B cell (primary cell): ENCODE measurements at regions not wholly inside any gene's neighbourhood (a gene's known extent, or its start where the extent isn't known, plus 50 kb on each side); places are given as distances from the start of the nearest gene placed in this dataset.

ENCODE experiments used
- ATAC-seq: fragments of 200-7000 bp; cut with Tn5 transposase; one replicate; pipeline ENCODE4 v1.10.0; 2021; ENCODE audit warnings: low read depth, mild to moderate bottlenecking, moderate number of reproducible peaks, moderate library complexity
- CTCF ChIA-PET: fragments of 350-600 bp; sonication (Branson Sonifier 250); formaldehyde crosslinking; loops from one replicate; lab custom pipeline; 2021; ENCODE audit warnings: antibody characterized with exemption, inconsistent platforms; lab: Charles Lee
- POLR2A ChIA-PET: fragments of 350-600 bp; sonication (Branson Sonifier 250); formaldehyde crosslinking; loops from one replicate; lab custom pipeline; 2021; ENCODE audit warnings: antibody characterized with exemption; lab: Charles Lee
- DNase-seq: peaks from one replicate; pipeline ENCODE4 v3.0.0; 2013
- H2AFZ ChIP-seq: 2 replicates; pipeline ENCODE4 v1.6.1; 2012; ENCODE audit warnings: mild to moderate bottlenecking, low read depth, low read length; ENCODE audit not compliant: insufficient read depth, poor library complexity, severe bottlenecking
- H3K27ac ChIP-seq, 2 donors: 1 replicate in 1 of 2; 2 replicates in 1 of 2; pipeline ENCODE4 v1.5.1; 2012 to 2013; ENCODE audit warnings: low read length in 2 of 2, mild to moderate bottlenecking in 2 of 2, moderate library complexity in 1 of 2
- H3K27me3 ChIP-seq, 4 experiments: fragments of 200-600 bp in 1 of 4; sonication (generic) in 1 of 4; replicated peaks in 1 of 4; 1 replicate in 2 of 4; 2 replicates in 2 of 4; pipeline versions ENCODE4 v1.6.1 to v1.7.0; 2013 to 2016; ENCODE audit warnings: low read length in 3 of 4, mild to moderate bottlenecking in 2 of 4, mixed read lengths in 1 of 4, moderate library complexity in 1 of 4; ENCODE audit not compliant: insufficient read depth in 4 of 4, control insufficient read depth in 3 of 4; ENCODE audit errors: control extremely low read depth in 1 of 4
- H3K36me3 ChIP-seq, 2 experiments: replicated peaks in 1 of 2; 1 replicate in 1 of 2; 2 replicates in 1 of 2; pipeline versions ENCODE4 v1.6.1 to v1.7.1; 2013; ENCODE audit warnings: low read length in 1 of 2; ENCODE audit not compliant: insufficient read depth in 2 of 2, control insufficient read depth in 1 of 2; ENCODE audit errors: control extremely low read depth in 1 of 2, extremely low read depth in 1 of 2
- H3K4me1 ChIP-seq, 2 donors: fragments of 200-600 bp in 1 of 2; sonication (generic) in 1 of 2; 1 replicate in 1 of 2; 2 replicates in 1 of 2; pipeline versions ENCODE4 v1.5.1 to v1.6.1; 2013 to 2017; ENCODE audit warnings: low read length in 2 of 2; ENCODE audit not compliant: control insufficient read depth in 2 of 2, insufficient read depth in 2 of 2
- H3K4me2 ChIP-seq: replicated peaks from 2 replicates; pipeline ENCODE3; 2012; ENCODE audit warnings: mild to moderate bottlenecking, low read depth, low read length; ENCODE audit not compliant: poor library complexity, severe bottlenecking
- H3K4me3 ChIP-seq, 5 experiments: fragments of 200-600 bp in 1 of 5; sonication (generic) in 1 of 5; 1 replicate in 3 of 5; 2 replicates in 2 of 5; pipeline versions ENCODE4 v1.5.1 to v1.7.0; 2011 to 2016; ENCODE audit warnings: low read length in 4 of 5, mild to moderate bottlenecking in 4 of 5, low read depth in 2 of 5, control low read depth in 1 of 5, moderate library complexity in 1 of 5; ENCODE audit not compliant: insufficient read depth in 1 of 5; ENCODE audit errors: control extremely low read depth in 1 of 5, extremely low read depth in 1 of 5
- H3K79me2 ChIP-seq: fragments of 200-600 bp; sonication (generic); one replicate; pipeline ENCODE4 v1.6.0; 2016; ENCODE audit warnings: low read length; ENCODE audit not compliant: control insufficient read depth, insufficient read depth
- H3K9ac ChIP-seq: fragments of 200-600 bp; sonication (generic); 2 replicates; pipeline ENCODE4 v1.6.1; 2017; ENCODE audit warnings: mild to moderate bottlenecking, low read length, moderate library complexity
- H3K9me3 ChIP-seq, 3 donors: one replicate each; pipeline versions ENCODE4 v1.6.1 to v1.7.1; 2013; ENCODE audit warnings: low read length in 2 of 3; ENCODE audit not compliant: control insufficient read depth in 2 of 3, insufficient read depth in 1 of 3; ENCODE audit errors: control extremely low read depth in 1 of 3
- H4K20me1 ChIP-seq: 2 replicates; pipeline ENCODE4 v1.6.0; 2012; ENCODE audit warnings: mild to moderate bottlenecking, low read length; ENCODE audit not compliant: insufficient read depth, control insufficient read depth, poor library complexity, severe bottlenecking
- H3K27ac Mint-ChIP-seq: one replicate; pipeline ENCODE4 v1.8.0; 2021; ENCODE audit warnings: mixed read lengths
- H3K27me3 Mint-ChIP-seq: one replicate; pipeline ENCODE4 v1.8.0; 2021; ENCODE audit warnings: mixed read lengths
- H3K4me1 Mint-ChIP-seq: one replicate; pipeline ENCODE4 v1.8.0; 2021; ENCODE audit warnings: mixed read lengths
- H3K4me3 Mint-ChIP-seq: one replicate; pipeline ENCODE4 v1.8.0; 2021; ENCODE audit warnings: mixed read lengths
- H3K9me3 Mint-ChIP-seq: one replicate; pipeline ENCODE4 v1.8.0; 2022; ENCODE audit warnings: mixed read lengths; ENCODE audit not compliant: insufficient read depth
- EZH2 ChIP-seq: IDR thresholded peaks from 2 replicates; pipeline ENCODE4 v1.6.1; 2012; ENCODE audit warnings: borderline replicate concordance, low read depth, mild to moderate bottlenecking, moderate library complexity, low read length; ENCODE audit not compliant: insufficient read depth, poor library complexity, severe bottlenecking
- WGBS: methylation state at CpG from one replicate; pipeline ENCODE4 v1.1.5; 2013; ENCODE audit warnings: missing lambda C conversion rate; ENCODE audit not compliant: insufficient coverage; 5-methylcytosine and 5-hydroxymethylcytosine counted together
- intact Hi-C: fragments of 100-400 bp; cut with micrococcal nuclease; formaldehyde crosslinking; loops from one replicate; pipeline ENCODE4 v1.10.0; 2022
- TF ChIP-seq, protein P1 (sequence below): fragments of 200-600 bp; IDR thresholded peaks from one replicate; pipeline ENCODE4 v1.8.0; 2022; ENCODE audit warnings: antibody characterized with exemption, mild to moderate bottlenecking

DNA sequence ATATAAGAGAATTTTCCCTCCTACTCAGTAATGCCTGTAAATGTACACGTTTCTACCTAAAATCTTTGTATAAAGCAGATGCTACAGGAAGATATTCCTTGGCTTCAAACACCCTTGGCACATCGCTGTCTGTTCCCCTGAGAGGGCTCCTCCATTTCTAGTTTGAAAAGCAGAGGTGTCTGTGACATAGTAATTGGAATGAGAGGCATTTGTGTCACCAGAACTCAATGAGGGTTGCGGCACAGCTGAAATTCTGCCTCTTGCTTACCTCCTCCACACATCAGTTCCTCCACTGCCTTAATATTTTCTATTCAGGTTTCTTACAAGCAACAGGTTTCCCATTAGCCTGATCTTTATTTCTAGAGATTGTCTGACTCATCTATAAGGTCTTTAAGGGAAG lies 359.9 kb upstream of the DCC start:
- no peaks in the 10 kb centered on the region for H3K9me3 ChIP-seq
- ATAC-seq (no peak), DNase-seq (no peak)
- H3K4me1 Mint-ChIP-seq: no peaks in the 10 kb centered on the region
- H3K27me3 Mint-ChIP-seq: no peaks in the 10 kb centered on the region
- WGBS: no CpG with 5 or more reads among the region's 3 CpGs
- no peaks in the 10 kb centered on the region for H3K79me2 ChIP-seq
- POLR2A ChIA-PET: no interaction called here
- H3K36me3 ChIP-seq: no peaks in the 10 kb centered on the region
- no peak overlapping the region for H3K4me3 Mint-ChIP-seq
- no peak overlapping the region for H3K9ac ChIP-seq
- intact Hi-C loops: no loop called here
- no peak overlapping the region for H3K27ac Mint-ChIP-seq
- H3K4me1 ChIP-seq: no peaks in the 10 kb centered on the region
- H3K4me2 ChIP-seq: no peak overlapping the region
- CTCF ChIA-PET: no interaction called here
- no peak for TF ChIP-seq EZH2
- TF ChIP-seq, protein P1, sequence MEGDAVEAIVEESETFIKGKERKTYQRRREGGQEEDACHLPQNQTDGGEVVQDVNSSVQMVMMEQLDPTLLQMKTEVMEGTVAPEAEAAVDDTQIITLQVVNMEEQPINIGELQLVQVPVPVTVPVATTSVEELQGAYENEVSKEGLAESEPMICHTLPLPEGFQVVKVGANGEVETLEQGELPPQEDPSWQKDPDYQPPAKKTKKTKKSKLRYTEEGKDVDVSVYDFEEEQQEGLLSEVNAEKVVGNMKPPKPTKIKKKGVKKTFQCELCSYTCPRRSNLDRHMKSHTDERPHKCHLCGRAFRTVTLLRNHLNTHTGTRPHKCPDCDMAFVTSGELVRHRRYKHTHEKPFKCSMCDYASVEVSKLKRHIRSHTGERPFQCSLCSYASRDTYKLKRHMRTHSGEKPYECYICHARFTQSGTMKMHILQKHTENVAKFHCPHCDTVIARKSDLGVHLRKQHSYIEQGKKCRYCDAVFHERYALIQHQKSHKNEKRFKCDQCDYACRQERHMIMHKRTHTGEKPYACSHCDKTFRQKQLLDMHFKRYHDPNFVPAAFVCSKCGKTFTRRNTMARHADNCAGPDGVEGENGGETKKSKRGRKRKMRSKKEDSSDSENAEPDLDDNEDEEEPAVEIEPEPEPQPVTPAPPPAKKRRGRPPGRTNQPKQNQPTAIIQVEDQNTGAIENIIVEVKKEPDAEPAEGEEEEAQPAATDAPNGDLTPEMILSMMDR: no peak
- no peaks in the 10 kb centered on the region for H3K9me3 Mint-ChIP-seq
- H2AFZ ChIP-seq: no peak overlapping the region
- H3K27me3 ChIP-seq: no peaks in the 10 kb centered on the region
- H3K27ac ChIP-seq: no peak overlapping the region
- no peaks in the 10 kb centered on the region for H4K20me1 ChIP-seq
- no peak overlapping the region for H3K4me3 ChIP-seq

DNA sequence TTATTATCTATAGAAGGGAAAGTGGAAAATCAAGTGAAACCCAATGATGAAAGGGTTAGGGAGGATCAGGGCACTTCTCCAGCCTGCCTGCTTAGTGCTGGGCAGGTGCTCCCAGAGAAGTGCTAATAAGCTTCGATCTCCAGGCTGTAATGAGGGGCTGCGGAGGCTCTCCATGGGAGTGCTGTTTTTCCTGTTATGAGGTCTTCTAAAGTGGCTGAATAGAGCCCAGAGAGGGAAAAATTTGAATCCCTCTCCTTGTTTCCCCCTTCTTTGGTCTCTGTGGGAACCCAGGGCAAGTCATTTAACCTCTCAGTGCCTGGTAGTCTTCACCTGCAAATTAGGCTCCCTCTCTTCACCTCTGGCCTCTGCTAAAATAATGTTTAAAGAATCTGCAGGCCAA lies 351.7 kb upstream of the DCC start:
- TF ChIP-seq EZH2: no peak
- TF ChIP-seq, protein P1: no peak
- Histone ChIP-seq H3K36me3 (no peaks in the 10 kb centered on the region), H3K27me3 (no peaks in the 10 kb centered on the region), H3K4me1 (no peaks in the 10 kb centered on the region), H3K27ac (no peak overlapping the region), H3K9ac (no peak overlapping the region), H3K4me3 (no peak overlapping the region), H2AFZ (no peak overlapping the region), H3K79me2 (no peaks in the 10 kb centered on the region), H3K4me2 (no peak overlapping the region), H3K9me3 (peaks cover 0 to 3% (median 0%) of the 10 kb centered on the region in 3 donors), H4K20me1 (no peaks in the 10 kb centered on the region)
- 59% methylated on average over 2 of the region's 2 CpGs for WGBS
- H3K9me3 Mint-ChIP-seq: no peaks in the 10 kb centered on the region
- intact Hi-C loops: no loop called here
- ChIA-PET POLR2A (no interaction called here), CTCF (no interaction called here)
- ATAC-seq: no peak
- H3K27ac Mint-ChIP-seq: no peak overlapping the region
- H3K4me3 Mint-ChIP-seq: no peak overlapping the region
- H3K27me3 Mint-ChIP-seq: no peaks in the 10 kb centered on the region
- H3K4me1 Mint-ChIP-seq: no peaks in the 10 kb centered on the region
- no peak for DNase-seq
